Activated effector memory CD4-positive, alpha-beta T cell treated with Interleukin-2 at 50 U/mL for 16 hours (primary cell): ENCODE measurements at regions not wholly inside any gene's neighbourhood (a gene's known extent, or its start where the extent isn't known, plus 50 kb on each side); places are given as distances from the start of the nearest gene placed in this dataset.

Experiments
- DNase-seq: peaks from one replicate; pipeline ENCODE4 v3.0.0-alpha.2; 2020

DNA sequence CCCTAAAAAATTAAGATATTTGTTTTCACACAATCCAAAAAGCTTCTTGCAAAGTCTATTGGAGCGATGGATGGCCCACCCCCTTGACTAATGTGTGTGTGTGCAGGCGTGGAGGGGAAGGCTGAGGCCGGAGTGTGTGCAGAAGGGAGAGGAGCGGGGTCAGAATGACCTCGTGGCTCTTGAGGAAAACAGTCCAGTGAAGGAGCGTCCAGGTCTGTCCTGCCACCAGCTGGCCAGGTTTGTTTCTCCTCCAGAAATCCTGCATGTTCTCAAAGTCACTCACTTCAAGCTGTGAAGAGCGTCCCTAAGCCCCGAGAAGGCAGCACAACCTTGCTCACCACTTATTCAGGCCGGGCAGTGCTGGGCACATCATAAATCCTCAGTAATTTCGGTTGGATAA lies 69.5 kb upstream of the SSX2IP start:
- no peak for DNase-seq

- no peak for DNase-seq
These were observed 68.8 kb upstream of the SSX2IP start for GRCh38 chr1:84758968-84759491.

DNA sequence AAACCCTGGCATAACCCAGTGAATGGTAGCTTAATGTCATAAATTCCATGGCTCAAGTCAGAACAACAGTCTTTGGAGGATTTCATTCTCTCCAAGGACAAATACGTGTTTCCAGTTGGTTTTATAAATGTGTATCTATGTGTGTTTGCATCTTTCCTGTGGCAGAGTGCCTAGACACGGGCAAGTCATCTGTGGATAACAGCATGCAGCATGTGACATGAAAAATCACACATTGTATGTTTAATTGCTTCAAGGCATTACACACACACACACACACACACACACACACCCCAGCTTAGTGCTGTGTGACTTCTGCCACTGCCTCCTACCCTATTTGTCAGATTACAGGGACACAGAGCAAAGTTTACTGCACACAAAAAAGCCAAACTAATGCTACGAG lies 68.2 kb upstream of the SSX2IP start:
- no peak for DNase-seq

DNA sequence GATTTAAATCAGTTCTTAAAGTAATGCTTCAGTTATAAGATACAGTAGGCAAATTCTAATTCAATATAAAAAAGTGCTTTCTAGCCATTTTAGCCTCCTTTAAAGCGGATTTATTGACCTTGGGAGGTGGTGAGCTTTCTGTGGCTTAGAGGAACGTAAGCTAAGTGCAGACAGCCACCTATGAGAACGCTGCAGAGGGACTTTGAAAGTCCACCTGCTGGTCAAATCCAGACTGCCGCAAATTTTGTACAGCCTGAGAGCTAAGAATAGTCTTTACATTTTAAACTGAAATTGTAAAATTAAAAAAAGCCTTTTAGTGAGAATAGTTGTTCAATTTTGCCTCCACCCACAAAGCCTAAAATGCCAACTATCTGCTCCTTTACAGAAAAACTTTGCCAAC lies 67.0 kb upstream of the SSX2IP start:
- DNase-seq, result no peak

GRCh38 chr1:84756455-84757082 lies 66.3 kb upstream of the SSX2IP start:
- no peak for DNase-seq

DNA sequence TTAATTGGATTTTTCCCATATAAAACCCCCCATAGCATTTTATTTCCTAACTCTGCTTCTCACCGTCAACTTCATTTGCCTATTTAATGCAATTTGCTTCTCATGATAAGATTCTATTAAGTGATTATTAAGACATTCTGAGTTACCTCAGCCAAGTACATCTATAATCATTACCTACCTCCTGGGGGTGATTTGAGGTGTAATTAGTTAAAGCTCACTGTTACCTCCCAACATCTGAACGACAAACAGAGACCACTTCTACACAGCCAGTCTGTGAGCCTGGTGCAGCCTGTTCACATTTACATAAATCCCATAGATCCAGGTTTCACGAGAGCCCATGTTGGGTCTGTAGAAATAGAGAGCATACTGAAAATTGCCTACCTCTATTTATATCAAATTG lies 65.7 kb upstream of the SSX2IP start:
- DNase-seq, result no peak

- no peak for DNase-seq
These were observed 65.0 kb upstream of the SSX2IP start for GRCh38 chr1:84755216-84755615.

DNA sequence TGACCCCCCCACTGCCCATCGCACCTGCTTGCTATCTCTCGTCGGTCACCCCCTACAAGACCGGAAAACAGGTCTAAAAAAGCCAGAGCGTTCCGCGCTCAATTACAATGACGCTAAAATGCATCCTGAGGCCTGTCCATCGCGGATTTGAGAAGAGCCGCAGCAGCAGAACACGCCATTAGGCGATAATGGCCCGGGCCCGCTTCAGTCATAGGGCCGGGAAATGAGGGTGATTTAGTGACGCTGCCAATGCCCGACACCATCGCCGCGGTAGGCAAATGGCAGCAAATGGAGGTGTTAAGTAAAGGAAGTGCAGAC lies 64.1 kb upstream of the SSX2IP start:
- DNase-seq, result no peak

- peak; percentile 51 for DNase-seq
These were observed 63.5 kb upstream of the SSX2IP start for GRCh38 chr1:84753516-84754385.

DNA sequence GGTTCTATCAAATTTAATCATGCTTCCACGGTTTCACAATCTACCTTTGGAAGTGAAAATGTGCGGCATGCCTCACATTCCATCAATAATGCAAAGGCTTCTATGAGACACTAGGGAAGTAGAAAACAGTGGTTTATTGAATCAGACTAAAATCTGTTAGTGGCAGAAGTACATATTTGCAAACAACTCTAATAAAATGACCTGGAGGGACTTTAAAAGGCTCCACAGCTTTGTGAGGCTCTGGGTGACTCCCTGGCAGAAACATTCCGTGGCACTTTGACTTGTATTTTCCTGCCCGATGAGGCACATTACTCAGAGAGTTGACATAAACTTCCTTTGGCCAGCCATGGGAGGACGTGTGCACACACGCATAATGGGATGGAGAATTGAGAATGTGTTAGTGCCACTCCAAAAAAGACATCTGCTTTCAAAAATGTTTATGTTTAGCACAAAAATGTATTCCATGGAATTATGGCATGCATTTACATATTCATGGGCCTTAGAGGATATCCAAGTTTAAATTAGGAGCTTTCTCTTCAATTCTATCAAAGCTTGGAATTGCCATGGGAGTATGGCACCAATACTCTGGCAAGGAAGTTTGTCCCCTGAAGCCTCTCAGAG lies 60.0 kb upstream of the SSX2IP start:
- no peak for DNase-seq

DNA sequence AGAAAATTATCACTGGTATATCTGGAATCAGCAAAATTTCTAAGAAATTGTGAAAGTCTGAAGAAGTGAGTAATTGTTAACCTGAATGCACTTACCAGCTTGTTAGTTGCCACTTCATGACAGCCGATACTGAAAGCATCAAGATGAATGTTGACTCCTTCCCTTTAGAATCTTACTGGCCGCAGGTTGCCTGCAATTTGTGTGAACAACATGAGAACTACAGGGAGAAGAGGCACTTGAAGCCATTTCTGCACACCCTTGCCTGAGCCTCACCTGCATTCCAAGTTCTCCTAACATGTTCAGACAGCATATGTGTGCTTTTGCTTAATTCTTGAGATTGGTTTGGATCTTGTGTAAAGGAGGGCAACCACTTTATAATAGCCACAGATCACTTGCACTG lies 59.2 kb upstream of the SSX2IP start:
- DNase-seq, result no peak

DNA sequence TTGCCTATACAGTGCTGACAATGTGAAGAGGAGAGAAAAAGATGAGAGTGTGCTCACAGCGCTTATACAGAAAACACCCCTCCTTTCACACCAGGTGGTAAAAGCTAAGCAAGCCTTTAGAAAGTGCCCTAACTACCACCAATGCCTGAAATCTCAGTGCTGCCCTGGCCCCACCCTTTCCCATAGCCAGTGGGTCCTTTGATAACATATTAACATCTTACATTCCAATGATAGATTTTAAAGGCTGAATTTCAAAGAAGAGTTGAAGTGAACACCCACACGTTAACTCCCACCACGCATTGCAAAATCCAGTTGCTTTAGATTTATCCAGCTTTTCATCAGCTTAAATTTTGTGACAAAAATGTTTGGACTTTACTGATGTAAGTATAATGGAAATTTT lies 58.1 kb upstream of the SSX2IP start:
- no peak for DNase-seq

GRCh38 chr1:84745857-84746256 lies 55.6 kb upstream of the SSX2IP start:
- DNase-seq, result no peak

DNA sequence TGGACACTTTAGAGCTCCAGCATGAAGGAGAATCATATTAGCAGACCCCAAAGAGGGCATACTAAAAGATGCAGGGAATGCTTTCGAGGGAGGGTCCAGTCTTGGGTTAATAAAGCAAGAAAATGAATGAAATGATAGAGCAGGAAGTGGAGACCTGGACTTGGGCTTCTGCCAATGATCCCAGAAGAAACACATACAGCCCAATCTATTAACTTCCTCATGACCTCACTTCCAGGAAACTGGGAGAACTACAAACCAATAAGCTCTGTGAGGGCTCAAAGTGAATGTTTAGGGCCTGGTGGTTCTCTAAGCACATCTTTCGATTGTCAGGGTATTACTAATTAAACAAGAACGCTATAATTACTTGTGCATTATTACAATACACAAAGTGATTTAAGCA lies 53.6 kb upstream of the SSX2IP start:
- DNase-seq, result no peak

DNA sequence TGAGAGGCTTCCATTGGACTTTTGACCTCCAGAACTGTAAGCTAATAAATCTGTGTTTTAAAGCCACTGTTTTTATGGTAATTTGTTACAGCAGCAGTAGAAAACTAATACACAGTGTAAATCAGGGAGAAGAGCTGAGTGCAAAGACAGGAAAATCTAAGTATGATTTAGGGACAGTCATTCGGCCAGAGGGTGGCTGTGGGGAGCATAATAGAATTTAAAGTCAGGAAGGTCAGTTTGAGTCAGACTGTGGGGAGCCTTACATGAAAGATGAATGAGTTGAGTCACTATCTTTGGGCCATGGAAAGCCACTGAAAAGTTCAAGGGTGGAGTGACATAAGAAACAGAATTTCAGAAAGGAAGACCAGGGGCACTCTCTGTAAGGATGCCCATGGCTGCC lies 52.4 kb upstream of the SSX2IP start:
- no peak for DNase-seq

- no peak for DNase-seq
These were observed 49.9 kb upstream of the SSX2IP start for GRCh38 chr1:84740050-84740714.
